IMR-90 (cell line): ENCODE measurements at regions not wholly inside any gene's neighbourhood (a gene's known extent, or its start where the extent isn't known, plus 50 kb on each side); places are given as distances from the start of the nearest gene placed in this dataset.

Source experiments
- ATAC-seq: fragments of 200-7000 bp; cut with Tn5 transposase; 2 replicates; pipeline ENCODE4 v1.9.1; 2020; ENCODE audit warnings: low read depth, mild to moderate bottlenecking, moderate library complexity
- BruUV-seq: library from RNA; stranded (reverse); fragments of 400-500 nt; replicated peaks from 2 replicates; lab custom pipeline; 2021; lab: Mats Ljungman, UMichigan
- CTCF ChIA-PET: fragments of 300-600 bp; formaldehyde crosslinking; extraction: SDS; loops from one replicate; lab custom pipeline; 2021; ENCODE audit warnings: antibody characterized with exemption; lab: Yijun Ruan, JAX
- POLR2A ChIA-PET: fragments of 300-600 bp; sonication (Branson Sonifier 250); formaldehyde crosslinking; loops from one replicate; lab custom pipeline; 2022; ENCODE audit warnings: antibody characterized with exemption; ENCODE audit not compliant: unreplicated experiment; lab: Charles Lee
- DNase-seq: peaks from one replicate; pipeline ENCODE4 v3.0.0; 2013
- H2AFZ ChIP-seq: replicated peaks from 2 replicates; pipeline ENCODE3; 2013; ENCODE audit warnings: low read length, mild to moderate bottlenecking; ENCODE audit not compliant: poor library complexity
- H2AK5ac ChIP-seq: 2 replicates; pipeline ENCODE4 v1.6.1; 2013; ENCODE audit warnings: low read depth, low read length, inconsistent platforms
- H2AK9ac ChIP-seq: replicated peaks from 2 replicates; pipeline ENCODE3; 2013; ENCODE audit warnings: mild to moderate bottlenecking, low read depth, low read length, moderate library complexity; ENCODE audit not compliant: poor library complexity
- H2BK120ac ChIP-seq: 2 replicates; pipeline ENCODE4 v1.6.1; 2013; ENCODE audit warnings: low read depth, low read length, inconsistent platforms
- H2BK15ac ChIP-seq: 3 replicates; pipeline ENCODE4 v1.6.1; 2013; ENCODE audit warnings: low read depth, low read length, inconsistent platforms
- H2BK20ac ChIP-seq: 2 replicates; pipeline ENCODE4 v1.6.1; 2013; ENCODE audit warnings: low read depth, mild to moderate bottlenecking, inconsistent platforms, low read length, moderate library complexity
- H2BK5ac ChIP-seq: 2 replicates; pipeline ENCODE4 v1.6.1; 2013; ENCODE audit warnings: mild to moderate bottlenecking, low read depth, low read length, inconsistent platforms; ENCODE audit not compliant: poor library complexity, severe bottlenecking
- H3K14ac ChIP-seq: replicated peaks from 2 replicates; pipeline ENCODE4 v1.6.1; 2013; ENCODE audit warnings: low read depth, low read length, inconsistent platforms
- H3K18ac ChIP-seq: 2 replicates; pipeline ENCODE4 v1.6.1; 2013; ENCODE audit warnings: low read depth, low read length, control low read depth
- H3K23ac ChIP-seq: 2 replicates; pipeline ENCODE4 v1.6.1; 2013; ENCODE audit warnings: low read depth, low read length, inconsistent platforms
- H3K27ac ChIP-seq: 2 replicates; pipeline ENCODE4 v1.5.1; 2013; ENCODE audit warnings: mild to moderate bottlenecking, control low read depth, low read length; ENCODE audit not compliant: insufficient read depth
- H3K27me3 ChIP-seq: 2 replicates; pipeline ENCODE4 v1.6.1; 2013; ENCODE audit warnings: low read length; ENCODE audit not compliant: control insufficient read depth, insufficient read depth
- H3K36me3 ChIP-seq: 2 replicates; pipeline ENCODE4 v1.6.1; 2013; ENCODE audit warnings: low read length, mixed read lengths; ENCODE audit not compliant: control insufficient read depth, insufficient read depth
- H3K4ac ChIP-seq: 2 replicates; pipeline ENCODE4 v1.6.1; 2013; ENCODE audit warnings: low read depth, low read length, inconsistent platforms
- H3K4me1 ChIP-seq: 2 replicates; pipeline ENCODE4 v1.6.1; 2013; ENCODE audit warnings: low read length, mixed read lengths; ENCODE audit not compliant: control insufficient read depth, insufficient read depth
- H3K4me2 ChIP-seq: 2 replicates; pipeline ENCODE4 v1.6.1; 2013; ENCODE audit warnings: low read depth, mild to moderate bottlenecking, control low read depth, low read length, moderate library complexity
- H3K4me3 ChIP-seq: 2 replicates; pipeline ENCODE4 v1.5.1; 2013; ENCODE audit warnings: low read depth, mild to moderate bottlenecking, control low read depth, low read length, moderate library complexity; ENCODE audit not compliant: insufficient read depth
- H3K56ac ChIP-seq: 2 replicates; pipeline ENCODE4 v1.6.1; 2013; ENCODE audit warnings: low read length, inconsistent platforms; ENCODE audit not compliant: insufficient read depth; ENCODE audit errors: extremely low read depth
- H3K79me1 ChIP-seq, 2 experiments: 2 replicates each; pipeline ENCODE4 v1.6.1; 2013; ENCODE audit warnings: low read length in 2 of 2, inconsistent platforms in 1 of 2, low read depth in 1 of 2
- H3K9ac ChIP-seq: 2 replicates; pipeline ENCODE4 v1.6.1; 2013; ENCODE audit warnings: low read depth, low read length, control low read depth
- H3K9me1 ChIP-seq: 2 replicates; pipeline ENCODE4 v1.6.1; 2013; ENCODE audit warnings: low read length, inconsistent platforms; ENCODE audit not compliant: insufficient read depth
- H3K9me3 ChIP-seq: 2 replicates; pipeline ENCODE4 v1.6.1; 2013; ENCODE audit warnings: low read length; ENCODE audit not compliant: control insufficient read depth, insufficient read depth
- H4K20me1 ChIP-seq: 2 replicates; pipeline ENCODE4 v1.6.1; 2013; ENCODE audit warnings: low read length, inconsistent platforms; ENCODE audit not compliant: insufficient read depth
- H4K5ac ChIP-seq: 2 replicates; pipeline ENCODE4 v1.6.1; 2013; ENCODE audit warnings: mild to moderate bottlenecking, low read depth, low read length, control low read depth
- H4K8ac ChIP-seq, 2 experiments: 2 replicates each; pipeline ENCODE4 v1.6.1; 2013; ENCODE audit warnings: low read depth in 2 of 2, low read length in 2 of 2, control low read depth in 1 of 2, inconsistent platforms in 1 of 2
- H4K91ac ChIP-seq: 2 replicates; pipeline ENCODE4 v1.6.1; 2013; ENCODE audit warnings: low read depth, low read length, inconsistent platforms; ENCODE audit not compliant: insufficient read depth
- CEBPB ChIP-seq: IDR thresholded peaks from 2 replicates; pipeline ENCODE4 v1.6.1; 2012; ENCODE audit warnings: low read depth, low read length, improper control_type of control experiment
- RAD21 ChIP-seq: IDR thresholded peaks from 2 replicates; pipeline ENCODE4 v1.6.1; 2012; ENCODE audit warnings: low read length, improper control_type of control experiment
- WGBS, 2 experiments: methylation state at CpG; one replicate each; pipeline versions ENCODE4 v1.1.5 to v1.1.7; 2013; ENCODE audit warnings: missing lambda C conversion rate in 2 of 2; ENCODE audit not compliant: insufficient read length in 1 of 2; ENCODE audit errors: extremely low coverage in 2 of 2; 5-methylcytosine and 5-hydroxymethylcytosine counted together
- dilution Hi-C: fragments of 300-500 bp; cut with HindIII; formaldehyde crosslinking; loops from one replicate; pipeline ENCODE4 v1.14.3; 2018; ENCODE audit warnings: low sequenced_read_pairs; ENCODE audit not compliant: unreplicated experiment
- in situ Hi-C: fragments of 300-500 bp; cut with MboI; formaldehyde crosslinking; loops from 3 replicates; pipeline ENCODE4 v1.14.3; 2019; ENCODE audit warnings: low sequenced_read_pairs, inconsistent platforms, mixed read lengths
- intact Hi-C: fragments of 100-400 bp; cut with micrococcal nuclease; formaldehyde crosslinking; loops from 2 replicates; pipeline ENCODE4 v1.10.0; 2022

DNA sequence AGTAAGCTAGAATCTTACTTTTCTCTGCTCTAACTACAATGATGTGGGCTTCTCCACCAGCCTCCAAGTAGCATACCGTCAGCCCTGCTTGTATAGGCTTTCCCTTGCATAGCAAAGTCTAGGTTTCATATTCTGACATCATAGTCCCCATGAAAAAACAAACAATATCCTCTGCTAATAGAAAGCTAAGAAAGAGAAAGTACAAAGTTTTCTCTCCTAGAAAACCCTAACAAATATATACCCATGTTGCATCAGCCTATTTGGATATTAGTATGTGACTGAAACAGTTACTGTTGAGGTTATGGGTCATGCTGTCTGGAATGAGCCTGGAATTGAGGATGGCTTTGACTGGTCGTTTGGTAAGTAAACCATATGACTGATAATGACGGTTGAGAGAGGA, 1696.0 kb downstream of the MAT2B start:
- Histone ChIP-seq H3K9me3 (no peaks in the 10 kb centered on the region), H3K56ac (no peak overlapping the region), H4K8ac (no peak overlapping the region), H3K27me3 (no peaks in the 10 kb centered on the region), H3K36me3 (no peaks in the 10 kb centered on the region), H3K9me1 (no peaks in the 10 kb centered on the region), H2BK20ac (0 out of 2 replicates have a peak overlapping the region, but pooled peaks have one; percentile 55), H2BK120ac (no peak overlapping the region), H3K4me2 (peak overlapping the region; percentile 55; the same call in 1 of the 2 replicates), H2BK5ac (no peak overlapping the region), H4K20me1 (no peaks in the 10 kb centered on the region), H3K4ac (no peak overlapping the region), H3K4me1 (no peaks in the 10 kb centered on the region; the same call in 1 of the 2 replicates), H3K23ac (no peak overlapping the region), H3K79me1 (no peaks in the 10 kb centered on the region), H4K91ac (no peak overlapping the region; the same call in 1 of the 2 replicates), H2AK9ac (no peak overlapping the region), H2AK5ac (no peak overlapping the region), H3K14ac (no peak overlapping the region), H2BK15ac (no peak overlapping the region), H3K18ac (no peak overlapping the region; the same call in 1 of the 2 replicates), H3K27ac (peak overlapping the region; percentile 48; the same call in 1 of the 2 replicates), H2AFZ (no peak overlapping the region), H4K5ac (no peak overlapping the region; the same call in 1 of the 2 replicates), H3K9ac (no peak overlapping the region), H3K4me3 (no peak overlapping the region)
- TF ChIP-seq RAD21 (no peak), CEBPB (0 out of 2 replicates have a peak, but pooled peaks have one; percentile 28)
- no TSS peak for BruUV-seq
- ATAC-seq (peak; percentile 89), DNase-seq (peak; percentile 70)
- whole genome bisulfite sequencing, 2 experiments = no CpG with 5 or more reads among the region's 3 CpGs
- intact Hi-C loops = no loop called here
- POLR2A ChIA-PET = no interaction called here
- dilution Hi-C loops = no loop called here
- CTCF ChIA-PET = no interaction called here
- in situ Hi-C loops = loop anchor here (25.0 kb wide), 1 partner anchor 1189 kb away; no protein-coding TSS in a partner anchor
